NCI-H2196 treated with DMSO at 0.1 percent for 48 hours (cell line): ENCODE measurements at regions not wholly inside any gene's neighbourhood (a gene's known extent, or its start where the extent isn't known, plus 50 kb on each side); places are given as distances from the start of the nearest gene placed in this dataset.
"Not testable (repeated sequence)": the region's sequence is repeated elsewhere in the genome, so short reads cannot be mapped to it uniquely, and the experiment has no call there.

Source experiments
- DNase-seq: peaks from one replicate; lab custom pipeline; 2025; ENCODE audit not compliant: unreplicated experiment; lab: John Stamatoyannopoulos, UW

GRCh38 chr16:66176111-66176510 is 190.4 kb upstream of the CDH5 start:
- no peak for DNase-seq

- DNase-seq, result no peak
Observed at GRCh38 chr16:66175636-66176035, 190.9 kb upstream of the CDH5 start.

DNA sequence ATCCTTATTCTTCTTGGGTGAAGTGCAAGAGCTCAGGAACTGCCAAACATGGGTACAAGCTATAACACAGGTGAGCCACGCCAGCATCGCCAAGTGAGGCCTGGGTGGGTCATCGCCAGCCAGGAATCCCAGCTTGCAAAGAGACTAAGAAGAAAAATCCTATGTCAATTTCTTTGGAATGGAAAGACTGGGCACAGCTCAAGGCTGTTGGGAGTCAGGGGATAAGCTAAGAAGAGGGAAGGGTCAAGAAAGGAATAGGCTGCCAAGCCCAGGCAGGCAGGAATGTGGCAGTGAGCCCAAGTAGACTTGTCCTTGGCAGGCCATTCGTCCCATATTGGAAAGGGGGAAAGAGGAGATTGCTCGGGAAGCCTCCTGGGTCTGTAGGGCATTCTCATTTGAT is 191.4 kb upstream of the CDH5 start:
- no peak for DNase-seq

DNA sequence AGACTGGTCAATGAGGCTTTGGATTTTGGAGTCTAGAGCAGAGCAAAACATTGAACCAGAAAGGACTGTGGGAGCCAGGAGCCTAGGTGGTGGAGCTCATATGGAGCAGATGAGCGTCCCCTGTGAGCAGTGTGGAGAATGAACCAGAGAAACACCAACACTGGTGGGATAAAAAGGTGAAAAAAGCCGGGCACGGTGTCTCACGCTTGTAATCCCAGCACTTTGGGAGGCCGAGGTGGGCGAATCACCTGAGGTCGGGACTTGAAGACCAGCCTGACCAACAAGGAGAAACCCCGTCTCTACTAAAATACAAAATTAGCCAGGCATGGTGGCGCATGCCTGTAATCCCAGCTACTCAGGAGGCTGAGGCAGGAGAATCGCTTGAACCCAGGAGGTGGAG is 192.7 kb upstream of the CDH5 start:
- not testable (repeated sequence) for DNase-seq

- not testable (repeated sequence) for DNase-seq
Observed at GRCh38 chr16:66173181-66173580, 193.3 kb upstream of the CDH5 start.

- no peak for DNase-seq
Observed at GRCh38 chr16:66172463-66172862, 194.0 kb upstream of the CDH5 start.

DNA sequence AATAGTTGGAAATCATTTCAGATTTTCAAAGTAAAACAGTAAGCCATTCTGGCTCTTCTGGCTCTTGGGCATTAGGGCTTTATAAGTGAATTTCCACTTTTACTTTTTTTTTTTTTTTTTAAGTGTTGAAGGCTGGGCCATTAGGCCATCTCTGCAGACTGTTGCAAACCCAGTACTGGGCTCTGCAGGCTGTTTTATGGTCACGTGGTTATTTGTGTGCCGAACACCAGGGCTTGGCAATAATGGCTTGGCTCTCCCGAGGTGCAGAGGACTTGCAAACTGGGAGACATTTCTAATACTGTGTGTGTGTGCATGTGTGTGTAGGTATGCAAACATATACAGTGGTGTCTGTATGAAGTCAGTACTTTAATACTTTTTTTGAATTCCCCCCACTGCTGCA is 194.9 kb upstream of the CDH5 start:
- DNase-seq, result no peak

- no peak for DNase-seq
Observed at GRCh38 chr16:66170989-66171388, 195.5 kb upstream of the CDH5 start.

DNA sequence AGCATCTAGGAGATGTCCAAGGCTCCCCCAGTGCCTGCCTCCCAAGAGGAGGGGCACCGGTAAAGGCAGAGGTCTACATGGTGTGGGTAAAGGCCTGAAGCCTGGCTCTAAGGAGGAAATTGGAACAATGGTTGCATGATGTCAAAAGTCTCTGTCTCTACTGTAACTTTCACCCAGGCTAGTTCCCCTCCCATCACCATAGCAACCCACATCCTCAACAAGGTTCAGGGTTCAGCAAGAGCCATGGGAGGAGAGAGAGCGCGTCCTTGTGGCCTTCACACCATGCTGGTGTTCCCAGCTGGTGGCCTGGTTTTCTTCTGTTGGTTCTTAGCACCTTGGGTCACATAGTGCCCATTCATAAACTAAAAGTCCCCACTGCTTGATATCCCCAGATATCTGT is 196.7 kb upstream of the CDH5 start:
- DNase-seq, result no peak

DNA sequence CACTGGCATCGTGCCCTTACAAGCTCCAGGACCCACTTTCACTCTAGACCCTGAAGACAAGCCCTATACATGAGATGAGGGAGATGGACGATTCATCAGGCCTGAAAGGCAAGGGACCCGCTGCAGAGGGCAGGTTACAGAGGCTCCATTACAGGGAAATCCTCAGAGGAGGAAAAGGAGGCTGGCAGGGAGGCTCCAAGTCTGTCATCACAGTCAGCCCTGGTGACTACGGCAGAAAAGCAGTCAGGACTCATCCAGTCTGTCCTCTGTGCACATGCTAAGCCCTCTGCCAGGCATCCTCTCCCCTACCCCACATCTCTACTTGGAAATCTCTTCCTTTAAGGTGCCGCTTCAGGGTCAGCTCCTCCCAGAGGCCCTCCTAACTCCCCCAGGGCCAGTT is 197.7 kb upstream of the CDH5 start:
- DNase-seq, result no peak

DNA sequence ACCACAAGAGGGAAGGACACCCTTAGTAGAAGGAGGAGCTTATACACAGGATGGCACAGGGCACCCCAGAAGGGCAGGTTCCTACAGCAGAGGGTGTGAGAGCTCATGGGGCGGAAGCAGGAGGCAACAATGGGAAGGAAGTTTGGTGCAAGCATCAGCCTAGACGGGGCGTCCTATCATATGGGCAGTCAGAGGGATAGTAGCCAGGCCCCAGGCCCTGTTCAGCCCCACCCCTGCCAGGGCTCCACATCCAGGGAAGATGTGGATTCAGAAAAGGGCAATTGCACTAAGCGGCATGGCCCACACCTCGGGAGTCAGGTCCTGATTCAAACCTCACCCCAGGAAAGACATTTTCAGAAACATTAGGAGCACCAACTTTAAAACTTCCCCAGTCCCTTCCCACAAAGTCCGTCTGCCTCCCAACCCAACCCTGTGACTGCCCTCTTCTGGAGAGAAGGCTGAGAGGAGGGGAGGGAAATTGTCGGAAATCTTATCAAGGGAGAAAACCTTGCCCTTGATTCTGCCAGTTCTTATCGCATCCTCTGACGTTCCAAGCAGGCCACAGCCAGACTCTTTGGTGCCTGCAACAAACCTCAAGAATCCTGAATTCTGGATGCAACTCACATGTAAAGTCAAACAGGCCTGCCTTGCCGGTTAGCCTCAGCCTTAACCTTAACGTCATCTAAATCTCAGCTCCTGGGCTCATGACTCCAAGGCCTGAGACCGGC is 198.8 kb upstream of the CDH5 start:
- no peak for DNase-seq

DNA sequence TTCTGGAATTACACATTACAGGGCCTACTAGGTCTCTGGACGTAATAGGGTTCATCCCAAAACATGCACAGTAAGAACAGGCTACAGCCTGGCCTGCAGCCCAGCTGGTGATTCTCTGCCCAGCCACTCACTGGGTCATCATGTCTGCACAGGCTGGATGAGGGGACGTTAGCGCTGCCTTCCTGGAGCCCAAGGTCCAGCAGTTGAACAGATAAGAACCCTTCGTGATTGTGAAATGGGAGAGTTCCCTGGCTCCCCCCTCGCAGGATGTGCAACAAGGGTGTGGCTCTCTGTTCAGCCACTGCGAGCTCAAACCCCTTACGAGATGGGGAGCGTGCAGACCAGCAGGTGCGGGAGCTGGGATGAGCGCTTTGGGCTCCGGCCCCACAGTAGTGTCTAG is 200.0 kb upstream of the CDH5 start:
- no peak for DNase-seq

DNA sequence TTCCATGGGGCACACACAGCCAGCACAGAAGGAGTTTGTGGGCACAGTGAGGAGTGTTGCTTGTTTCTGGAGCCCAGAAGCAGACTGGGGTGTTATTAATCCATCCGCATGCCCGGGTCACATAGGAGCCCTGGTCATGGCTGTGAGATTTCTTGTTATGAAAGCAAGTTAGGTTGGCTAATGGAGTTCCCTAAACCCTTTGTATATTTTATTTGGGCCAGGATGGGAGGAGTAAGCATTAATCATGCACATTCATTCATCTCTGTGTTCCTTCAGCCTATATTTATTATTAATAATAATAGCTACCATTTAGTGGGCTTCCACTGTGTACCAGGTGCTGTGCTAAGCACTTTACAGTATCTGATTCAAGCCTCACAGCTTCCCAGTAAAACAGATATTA is 200.6 kb upstream of the CDH5 start:
- DNase-seq, result no peak

GRCh38 chr16:66164581-66165247 is 201.8 kb upstream of the CDH5 start:
- DNase-seq, result no peak

- no peak for DNase-seq
Observed at GRCh38 chr16:66162821-66163220, 203.7 kb upstream of the CDH5 start.

DNA sequence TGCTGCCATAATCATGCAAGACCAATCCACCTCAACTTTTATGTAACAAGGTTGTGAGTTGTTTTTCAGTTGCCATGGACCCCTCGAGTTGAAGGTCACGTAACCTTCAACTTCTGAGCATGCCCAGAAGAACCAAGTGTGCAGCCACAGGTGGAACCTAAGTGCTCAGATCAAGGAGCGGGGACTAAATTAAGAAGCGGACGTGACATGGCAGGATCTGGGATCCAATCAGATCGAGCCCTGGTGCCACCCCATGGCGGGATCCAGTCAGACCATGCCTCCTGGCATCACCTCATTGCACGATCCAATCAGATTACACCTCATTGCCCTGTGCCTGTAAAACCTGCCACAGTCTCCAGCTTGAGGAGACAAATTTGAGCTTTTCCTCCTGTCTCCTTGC is 204.5 kb upstream of the CDH5 start:
- DNase-seq, result no peak

- no peak for DNase-seq
Observed at GRCh38 chr16:66161269-66161668, 205.2 kb upstream of the CDH5 start.

DNA sequence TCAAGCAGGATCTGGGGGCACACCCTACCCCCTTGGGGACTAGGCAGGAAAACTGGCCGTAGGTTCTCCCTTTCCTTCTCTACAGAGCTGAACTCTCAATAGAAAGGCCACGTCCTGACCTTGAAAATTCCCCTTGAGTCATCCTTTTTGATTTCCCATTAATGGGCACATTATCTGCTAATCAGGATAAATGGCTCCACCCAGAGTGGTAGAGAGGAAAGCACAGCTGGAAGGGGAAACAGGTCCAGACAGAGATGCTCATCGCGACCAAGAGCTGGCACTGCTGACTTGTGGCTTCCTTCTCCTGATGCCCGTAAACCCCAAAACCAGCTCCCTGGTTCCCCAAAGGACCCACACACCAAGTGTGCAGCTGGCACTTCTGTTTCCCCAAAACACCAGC is 206.5 kb upstream of the CDH5 start:
- no peak for DNase-seq

- no peak for DNase-seq
Observed at GRCh38 chr16:66156538-66156937, 210.0 kb upstream of the CDH5 start.

- no peak for DNase-seq
Observed at GRCh38 chr16:66155933-66156332, 210.6 kb upstream of the CDH5 start.

GRCh38 chr16:66154801-66155200 is 211.7 kb upstream of the CDH5 start:
- DNase-seq, result no peak

GRCh38 chr16:66152823-66153393 is 213.6 kb upstream of the CDH5 start:
- no peak for DNase-seq

GRCh38 chr16:66152181-66152580 is 214.3 kb upstream of the CDH5 start:
- no peak for DNase-seq
